Spinal cord (tissue), 9 donors: ENCODE measurements at regions not wholly inside any gene's neighbourhood (a gene's known extent, or its start where the extent isn't known, plus 50 kb on each side); places are given as distances from the start of the nearest gene placed in this dataset.

Experiments
- DNase-seq, 6 donors: peaks; one replicate each; pipeline versions ENCODE4 v3.0.0 to v3.0.0-alpha.2; 2013 to 2015; ENCODE audit warnings: low spot score in 6 of 6, low read depth in 4 of 6
- H3K27ac ChIP-seq: one replicate; pipeline ENCODE4 v1.5.1; 2013; ENCODE audit warnings: low read depth, low read length, control low read depth
- H3K27me3 ChIP-seq: one replicate; pipeline ENCODE4 v1.6.1; 2013; ENCODE audit warnings: low read length; ENCODE audit not compliant: control insufficient read depth, insufficient read depth
- H3K36me3 ChIP-seq: one replicate; pipeline ENCODE4 v1.6.1; 2013; ENCODE audit warnings: low read length; ENCODE audit not compliant: control insufficient read depth, insufficient read depth
- H3K4me1 ChIP-seq: one replicate; pipeline ENCODE4 v1.6.1; 2013; ENCODE audit warnings: low read length; ENCODE audit not compliant: control insufficient read depth, insufficient read depth
- H3K4me3 ChIP-seq: one replicate; pipeline ENCODE4 v1.5.1; 2013; ENCODE audit warnings: low read depth, low read length, control low read depth
- H3K9me3 ChIP-seq: one replicate; pipeline ENCODE4 v1.6.1; 2013; ENCODE audit warnings: low read length; ENCODE audit not compliant: control insufficient read depth, insufficient read depth
- WGBS: methylation state at CpG from one replicate; pipeline ENCODE4 v1.1.5; 2013; ENCODE audit warnings: missing lambda C conversion rate; ENCODE audit not compliant: insufficient coverage; 5-methylcytosine and 5-hydroxymethylcytosine counted together
- donor health status: healthy.

- Histone ChIP-seq H3K27me3 (no peaks in the 10 kb centered on the region), H3K4me3 (no peak overlapping the region), H3K27ac (no peak overlapping the region), H3K9me3 (no peaks in the 10 kb centered on the region), H3K36me3 (no peaks in the 10 kb centered on the region), H3K4me1 (no peaks in the 10 kb centered on the region)
- no peak for DNase-seq
These were observed 125.4 kb upstream of the SLC30A5 start for GRCh38 chr5:68968429-68968828.

GRCh38 chr5:68970617-68971016 is 123.2 kb upstream of the SLC30A5 start:
- Histone ChIP-seq H3K36me3 (no peaks in the 10 kb centered on the region), H3K9me3 (no peaks in the 10 kb centered on the region), H3K27me3 (no peaks in the 10 kb centered on the region), H3K4me3 (no peak overlapping the region), H3K27ac (no peak overlapping the region), H3K4me1 (no peaks in the 10 kb centered on the region)
- WGBS, result 95% methylated on average over 5 of the region's 5 CpGs
- no peak for DNase-seq

GRCh38 chr5:68973696-68974095 is 120.1 kb upstream of the SLC30A5 start:
- WGBS, result 92% methylated on average over 3 of the region's 5 CpGs
- H3K27me3 ChIP-seq, result no peaks in the 10 kb centered on the region

GRCh38 chr5:68983043-68983442 is 110.8 kb upstream of the SLC30A5 start:
- DNase-seq, result no peak
- no CpG with 5 or more reads among the region's 2 CpGs for WGBS
- H3K36me3 ChIP-seq, result no peaks in the 10 kb centered on the region
- no peak overlapping the region for H3K4me3 ChIP-seq
- no peaks in the 10 kb centered on the region for H3K4me1 ChIP-seq
- H3K27me3 ChIP-seq, result no peaks in the 10 kb centered on the region
- H3K9me3 ChIP-seq, result no peaks in the 10 kb centered on the region
- no peak overlapping the region for H3K27ac ChIP-seq

More at GRCh38 chr5:68973696-68974095, 120.1 kb upstream of the SLC30A5 start:
- Histone ChIP-seq H3K27ac (no peak overlapping the region), H3K36me3 (no peaks in the 10 kb centered on the region), H3K4me3 (no peak overlapping the region), H3K9me3 (no peaks in the 10 kb centered on the region), H3K4me1 (no peaks in the 10 kb centered on the region)
- no peak for DNase-seq

GRCh38 chr5:68983959-68984358 is 109.9 kb upstream of the SLC30A5 start:
- no peak for DNase-seq
- H3K9me3 ChIP-seq, result no peaks in the 10 kb centered on the region
- no peak overlapping the region for H3K27ac ChIP-seq
- H3K36me3 ChIP-seq, result no peaks in the 10 kb centered on the region
- no peaks in the 10 kb centered on the region for H3K4me1 ChIP-seq
- no CpG with 5 or more reads among the region's 3 CpGs for WGBS
- H3K4me3 ChIP-seq, result no peak overlapping the region
- H3K27me3 ChIP-seq, result no peaks in the 10 kb centered on the region

- no peaks in the 10 kb centered on the region for H3K36me3 ChIP-seq
- DNase-seq, result no peak
- no peak overlapping the region for H3K4me3 ChIP-seq
- no peaks in the 10 kb centered on the region for H3K9me3 ChIP-seq
- H3K4me1 ChIP-seq, result no peaks in the 10 kb centered on the region
- no peaks in the 10 kb centered on the region for H3K27me3 ChIP-seq
- no peak overlapping the region for H3K27ac ChIP-seq
- no CpG with 5 or more reads among the region's 1 CpG for WGBS
These were observed 102.3 kb upstream of the SLC30A5 start for GRCh38 chr5:68991279-68992084.

- 88% methylated on average over 3 of the region's 4 CpGs for WGBS
- no peaks in the 10 kb centered on the region for H3K36me3 ChIP-seq
- no peaks in the 10 kb centered on the region for H3K9me3 ChIP-seq
- H3K4me1 ChIP-seq, result no peaks in the 10 kb centered on the region
- H3K27me3 ChIP-seq, result no peaks in the 10 kb centered on the region
- H3K27ac ChIP-seq, result no peak overlapping the region
- H3K4me3 ChIP-seq, result no peak overlapping the region
- peak in 1 of 6 donors; percentile 50 for DNase-seq
These were observed 99.2 kb upstream of the SLC30A5 start for GRCh38 chr5:68994645-68995044.

GRCh38 chr5:68995845-68996545 is 97.8 kb upstream of the SLC30A5 start:
- Histone ChIP-seq H3K4me1 (no peaks in the 10 kb centered on the region), H3K9me3 (no peaks in the 10 kb centered on the region), H3K27ac (no peak overlapping the region), H3K4me3 (no peak overlapping the region), H3K27me3 (no peaks in the 10 kb centered on the region), H3K36me3 (no peaks in the 10 kb centered on the region)
- DNase-seq, result no peak
- 82% methylated on average over 8 of the region's 11 CpGs for WGBS

- WGBS, result 100% methylated on average over 1 of the region's 3 CpGs
These were observed 94.6 kb upstream of the SLC30A5 start for GRCh38 chr5:68999181-68999580.

More at GRCh38 chr5:68999181-68999580, 94.6 kb upstream of the SLC30A5 start:
- H3K9me3 ChIP-seq, result no peaks in the 10 kb centered on the region
- H3K27me3 ChIP-seq, result no peaks in the 10 kb centered on the region
- no peaks in the 10 kb centered on the region for H3K36me3 ChIP-seq
- no peak overlapping the region for H3K4me3 ChIP-seq
- DNase-seq, result no peak
- no peaks in the 10 kb centered on the region for H3K4me1 ChIP-seq
- no peak overlapping the region for H3K27ac ChIP-seq
